ENCODE measurements at regions not wholly inside any gene's neighbourhood (a gene's known extent, or its start where the extent isn't known, plus 50 kb on each side); places are given as distances from the start of the nearest gene placed in this dataset.

- Histone ChIP-seq H3K56ac (replicated peaks; ENCODE audit: insufficient read length, low read depth, low read length) (no peak overlapping the region), H2AFZ (ENCODE audit: low read length) (no peak overlapping the region), H3K14ac (ENCODE audit: insufficient read length) (no peak overlapping the region), H2BK20ac (ENCODE audit: low read length) (no peak overlapping the region), H4K8ac (ENCODE audit: extremely low read depth, insufficient read depth, low read length) (no peak overlapping the region), H4K5ac (ENCODE audit: insufficient read length, low read depth, low read length) (no peak overlapping the region), H3K4ac (replicated peaks; ENCODE audit: insufficient read length, low read depth, low read length) (no peak overlapping the region), H3K23me2 (ENCODE audit: low read depth, low read length) (no peaks in the 10 kb centered on the region), H3K4me1 (replicated peaks in 1 of 4; ENCODE audit: control insufficient read depth in 3 of 4, insufficient read depth in 4 of 4, low read length in 3 of 4) (no peaks in the 10 kb centered on the region), H3K79me1 (ENCODE audit: low read depth, low read length) (no peaks in the 10 kb centered on the region), H3K18ac (ENCODE audit: extremely low read depth, low read length) (no peak overlapping the region), H3K9me3 (ENCODE audit: insufficient read depth in 2 of 2, low read depth in 1 of 2, low read length in 1 of 2) (no peaks in the 10 kb centered on the region; a peak in 2 of 4 replicates), H4K20me1 (replicated peaks in 1 of 2; ENCODE audit: control insufficient read depth in 1 of 2, insufficient read depth in 2 of 2, low read length in 2 of 2) (no peaks in the 10 kb centered on the region), H2BK12ac (ENCODE audit: low read depth, low read length) (no peak overlapping the region), H3K4me2 (ENCODE audit: insufficient read depth in 1 of 2, low read depth in 2 of 2, low read length in 2 of 2) (no peak overlapping the region), H3K27me3 (replicated peaks in 1 of 4; ENCODE audit: control insufficient read depth in 3 of 4, extremely low read depth in 1 of 4, insufficient read depth in 3 of 4, low read length in 3 of 4) (no peaks in the 10 kb centered on the region), H3K79me2 (ENCODE audit: control insufficient read depth in 1 of 2, insufficient read depth in 2 of 2, low read length in 2 of 2) (no peaks in the 10 kb centered on the region), H3K9ac (replicated peaks in 1 of 4; ENCODE audit: extremely low read depth in 1 of 4, low read depth in 3 of 4, low read length in 3 of 4) (no peak overlapping the region), H3K36me3 (ENCODE audit: control insufficient read depth in 2 of 4, insufficient read depth in 4 of 4, low read length in 3 of 4) (no peaks in the 10 kb centered on the region), H4K91ac (replicated peaks; ENCODE audit: insufficient read length, low read length) (no peak overlapping the region), H3K4me3 (ENCODE audit: extremely low read depth in 1 of 4, insufficient read depth in 2 of 4, low read depth in 3 of 4, low read length in 4 of 4) (no peak overlapping the region), H2AK5ac (ENCODE audit: low read depth, low read length) (no peak overlapping the region), H2BK15ac (ENCODE audit: low read length) (no peak overlapping the region), H2BK120ac (replicated peaks; ENCODE audit: low read depth, low read length) (no peak overlapping the region), H2BK5ac (ENCODE audit: low read depth, low read length) (no peak overlapping the region), H3K27ac (ENCODE audit: low read depth, low read length) (no peak overlapping the region), H3K23ac (ENCODE audit: insufficient read length) (no peak overlapping the region)
- WGBS, 2 experiments (ENCODE audit: extremely low coverage in 1 of 2, insufficient coverage in 1 of 2, insufficient read length in 1 of 2, insufficient replicate concordance in 2 of 2, low coverage in 1 of 2, low lambda C conversion rate in 2 of 2, missing lambda C conversion rate in 1 of 2): 90% methylated on average over 1 of the region's 1 CpG; no CpG with 5 or more reads in 1 of the 2 experiments
- FAIRE-seq (no peak), DNase-seq (ENCODE audit: low read depth in 1 of 2, low spot score in 2 of 2) (no peak)
- ChIA-PET POLR2A (ENCODE audit: partially characterized antibody) (no interaction called here), CTCF (ENCODE audit: partially characterized antibody) (interaction anchor here (0.9 kb wide), 1 partner anchor 35 kb away, joined by 3 read pairs; no protein-coding TSS in a partner anchor)
- no peak for TF ChIP-seq SIN3A (conservative IDR thresholded peaks at IDR 0.05 in 1 of 2, IDR thresholded peaks at IDR 0.05 in 1 of 2; ENCODE audit: low read depth in 1 of 2, low read length in 2 of 2)
- TF ChIP-seq TCF12 (IDR thresholded peaks at IDR 0.05; ENCODE audit: low read depth, low read length): no peak
- TF ChIP-seq EZH2 (IDR thresholded peaks at IDR 0.05; ENCODE audit: low read depth, low read length, severe bottlenecking): no peak
- TF ChIP-seq ATF2 (IDR thresholded peaks at IDR 0.05; ENCODE audit: low read length): no peak
- TF ChIP-seq GABPA (IDR thresholded peaks at IDR 0.05; ENCODE audit: borderline replicate concordance, insufficient read depth, low read length): no peak
- no peak for TF ChIP-seq CTCF (IDR thresholded peaks at IDR 0.05; ENCODE audit: control extremely low read depth in 1 of 3, insufficient read depth in 1 of 3, low read depth in 1 of 3, low read length in 3 of 3)
- TF ChIP-seq TAF7 (optimal IDR thresholded peaks at IDR 0.05; ENCODE audit: borderline replicate concordance, low read depth, low read length): no peak
- no peak for TF ChIP-seq SUZ12 (IDR thresholded peaks at IDR 0.05; ENCODE audit: low read length)
These were observed 96.8 kb downstream of the TUSC7 start for GRCh38 chr3:116806351-116806750.
